Glutamatergic neuron (in vitro differentiated cells): ENCODE measurements at regions not wholly inside any gene's neighbourhood (a gene's known extent, or its start where the extent isn't known, plus 50 kb on each side); places are given as distances from the start of the nearest gene placed in this dataset.

Experiments used
- DNase-seq: peaks from one replicate; pipeline ENCODE4 v3.0.0; 2022
- H3K27ac Mint-ChIP-seq: one replicate; pipeline ENCODE4 v1.8.0; 2020; ENCODE audit warnings: mild to moderate bottlenecking, mixed read lengths, inconsistent platforms; ENCODE audit not compliant: unreplicated experiment
- H3K27me3 Mint-ChIP-seq: one replicate; pipeline ENCODE4 v1.8.0; 2020; ENCODE audit warnings: mild to moderate bottlenecking, moderate library complexity, mixed read lengths, inconsistent platforms; ENCODE audit not compliant: unreplicated experiment
- H3K36me3 Mint-ChIP-seq: one replicate; pipeline ENCODE4 v1.8.0; 2020; ENCODE audit warnings: mild to moderate bottlenecking, mixed read lengths, inconsistent platforms; ENCODE audit not compliant: unreplicated experiment
- H3K4me1 Mint-ChIP-seq: one replicate; pipeline ENCODE4 v1.8.0; 2020; ENCODE audit warnings: mild to moderate bottlenecking, low read depth, mixed read lengths, inconsistent platforms; ENCODE audit not compliant: unreplicated experiment
- H3K4me3 Mint-ChIP-seq: one replicate; pipeline ENCODE4 v1.8.0; 2020; ENCODE audit warnings: mild to moderate bottlenecking, mixed read lengths, inconsistent platforms; ENCODE audit not compliant: unreplicated experiment
- H3K9me3 Mint-ChIP-seq: one replicate; pipeline ENCODE4 v1.8.0; 2020; ENCODE audit warnings: mild to moderate bottlenecking, moderate library complexity, mixed read lengths, inconsistent platforms; ENCODE audit not compliant: unreplicated experiment
- CTCF ChIP-seq: fragments of 200-600 bp; sonication (generic); IDR thresholded peaks from one replicate; pipeline ENCODE4 v1.5.0; 2021; ENCODE audit not compliant: partially characterized antibody, unreplicated experiment

GRCh38 chr6:10330515-10330914 is 84.4 kb downstream of the TFAP2A start:
- no peaks in the 10 kb centered on the region for H3K4me1 Mint-ChIP-seq

DNA sequence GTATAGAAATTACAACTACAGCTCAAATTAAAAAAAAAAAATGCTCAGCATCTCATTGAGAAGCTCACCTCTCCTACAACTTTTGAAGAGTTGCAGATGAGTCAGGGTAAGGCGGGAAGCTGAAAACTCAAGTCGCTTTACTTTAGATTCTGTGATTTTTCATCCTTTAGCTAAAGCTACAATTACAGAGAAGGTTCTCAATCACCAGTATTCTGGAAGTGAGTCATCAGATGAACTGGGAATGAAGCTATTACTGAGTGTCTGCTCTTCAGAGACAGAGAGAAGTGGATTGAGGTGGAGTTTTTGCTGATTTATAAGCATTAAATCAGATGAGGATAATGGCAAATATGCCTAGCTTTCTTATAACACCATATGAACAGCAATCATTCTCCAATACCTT is 91.9 kb downstream of the TFAP2A start:
- Mint-ChIP-seq H3K9me3 (no peaks in the 10 kb centered on the region), H3K27me3 (peaks cover 3% of the 10 kb centered on the region), H3K4me3 (no peak overlapping the region), H3K4me1 (no peaks in the 10 kb centered on the region), H3K36me3 (peaks cover 3% of the 10 kb centered on the region), H3K27ac (no peak overlapping the region)
- no peak for TF ChIP-seq CTCF
- no peak for DNase-seq

More at GRCh38 chr6:10330515-10330914, 84.4 kb downstream of the TFAP2A start:
- H3K36me3 Mint-ChIP-seq, result no peaks in the 10 kb centered on the region
- no peak overlapping the region for H3K27ac Mint-ChIP-seq
- DNase-seq, result no peak
- no peaks in the 10 kb centered on the region for H3K27me3 Mint-ChIP-seq
- no peak overlapping the region for H3K4me3 Mint-ChIP-seq
- H3K9me3 Mint-ChIP-seq, result peaks cover 1% of the 10 kb centered on the region
- no peak for TF ChIP-seq CTCF

GRCh38 chr6:10320291-10320690 is 94.6 kb downstream of the TFAP2A start:
- no peak overlapping the region for H3K4me3 Mint-ChIP-seq
- no peak overlapping the region for H3K27ac Mint-ChIP-seq
- H3K9me3 Mint-ChIP-seq, result no peaks in the 10 kb centered on the region
- DNase-seq, result no peak
- peaks cover 3% of the 10 kb centered on the region for H3K27me3 Mint-ChIP-seq
- no peak for TF ChIP-seq CTCF
- H3K4me1 Mint-ChIP-seq, result peaks cover 4% of the 10 kb centered on the region
- H3K36me3 Mint-ChIP-seq, result peaks cover 3% of the 10 kb centered on the region

- no peak for DNase-seq
- Mint-ChIP-seq H3K27ac (no peak overlapping the region), H3K9me3 (no peaks in the 10 kb centered on the region), H3K36me3 (peaks cover 3% of the 10 kb centered on the region), H3K4me3 (no peak overlapping the region), H3K4me1 (peaks cover 14% of the 10 kb centered on the region), H3K27me3 (peaks cover 4% of the 10 kb centered on the region)
- TF ChIP-seq CTCF, result no peak
Observed at GRCh38 chr6:10316373-10316721, 98.5 kb downstream of the TFAP2A start.

- Mint-ChIP-seq H3K36me3 (peaks cover 3% of the 10 kb centered on the region), H3K4me3 (no peak overlapping the region), H3K9me3 (no peaks in the 10 kb centered on the region), H3K27me3 (peaks cover 4% of the 10 kb centered on the region), H3K4me1 (peaks cover 14% of the 10 kb centered on the region), H3K27ac (no peak overlapping the region)
- TF ChIP-seq CTCF, result no peak
- no peak for DNase-seq
Observed at GRCh38 chr6:10315658-10316372, 99.1 kb downstream of the TFAP2A start.
